Ovary (tissue), 3 donors: ENCODE measurements at regions not wholly inside any gene's neighbourhood (a gene's known extent, or its start where the extent isn't known, plus 50 kb on each side); places are given as distances from the start of the nearest gene placed in this dataset.

Source experiments
- EP300 ChIP-seq: sonication (generic); formaldehyde crosslinking; IDR thresholded peaks from one replicate; pipeline ENCODE4 v1.6.1; 2017; ENCODE audit warnings: antibody characterized with exemption
- TF ChIP-seq, protein P1 (sequence below), 3 donors: fragments of 450-650 bp in 2 of 3; fragments of 200-600 bp in 1 of 3; IDR thresholded peaks; one replicate each; pipeline versions ENCODE4 v1.5.1 to v1.8.0; 2016 to 2022; ENCODE audit warnings: antibody characterized with exemption in 3 of 3, mild to moderate bottlenecking in 1 of 3
- donor health status: DM: no; HTN: no; CAD: no.

DNA sequence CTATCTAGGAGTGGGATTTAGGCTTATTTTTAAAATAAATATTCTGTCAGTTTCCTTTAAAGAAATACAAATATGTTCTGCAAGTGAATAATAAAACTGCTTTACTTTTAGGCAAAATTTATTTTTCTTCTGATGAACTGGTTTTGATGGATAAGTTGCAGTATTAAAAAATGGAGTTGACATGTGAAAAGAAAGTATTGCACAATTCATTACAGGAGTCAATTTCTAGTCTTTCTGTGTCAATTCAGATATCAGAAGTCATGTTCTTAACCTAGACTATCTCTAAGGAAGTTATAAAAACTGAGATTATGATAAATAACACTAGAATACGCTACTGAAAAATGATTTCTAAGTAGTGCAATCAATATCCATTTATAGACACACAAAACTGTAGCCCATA is 270.2 kb upstream of the TMPRSS15 start:
- TF ChIP-seq, protein P1, sequence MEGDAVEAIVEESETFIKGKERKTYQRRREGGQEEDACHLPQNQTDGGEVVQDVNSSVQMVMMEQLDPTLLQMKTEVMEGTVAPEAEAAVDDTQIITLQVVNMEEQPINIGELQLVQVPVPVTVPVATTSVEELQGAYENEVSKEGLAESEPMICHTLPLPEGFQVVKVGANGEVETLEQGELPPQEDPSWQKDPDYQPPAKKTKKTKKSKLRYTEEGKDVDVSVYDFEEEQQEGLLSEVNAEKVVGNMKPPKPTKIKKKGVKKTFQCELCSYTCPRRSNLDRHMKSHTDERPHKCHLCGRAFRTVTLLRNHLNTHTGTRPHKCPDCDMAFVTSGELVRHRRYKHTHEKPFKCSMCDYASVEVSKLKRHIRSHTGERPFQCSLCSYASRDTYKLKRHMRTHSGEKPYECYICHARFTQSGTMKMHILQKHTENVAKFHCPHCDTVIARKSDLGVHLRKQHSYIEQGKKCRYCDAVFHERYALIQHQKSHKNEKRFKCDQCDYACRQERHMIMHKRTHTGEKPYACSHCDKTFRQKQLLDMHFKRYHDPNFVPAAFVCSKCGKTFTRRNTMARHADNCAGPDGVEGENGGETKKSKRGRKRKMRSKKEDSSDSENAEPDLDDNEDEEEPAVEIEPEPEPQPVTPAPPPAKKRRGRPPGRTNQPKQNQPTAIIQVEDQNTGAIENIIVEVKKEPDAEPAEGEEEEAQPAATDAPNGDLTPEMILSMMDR (IDR thresholded peaks at IDR 0.05), result no peak
- no peak for TF ChIP-seq EP300
